HG03469 (cell line): ENCODE measurements at regions not wholly inside any gene's neighbourhood (a gene's known extent, or its start where the extent isn't known, plus 50 kb on each side); places are given as distances from the start of the nearest gene placed in this dataset.

Experiments used
- ATAC-seq: cut with Tn5 transposase; IDR thresholded peaks from one replicate; pipeline ENCODE4 v1.9.1; 2021; ENCODE audit warnings: mild to moderate bottlenecking, moderate library complexity, moderate number of reproducible peaks; ENCODE audit not compliant: unreplicated experiment

- ATAC-seq, result no peak
These were observed 805.0 kb downstream of the TBC1D22A start for GRCh38 chr22:47567126-47568090.

- ATAC-seq, result no peak
These were observed 804.0 kb downstream of the TBC1D22A start for GRCh38 chr22:47566491-47566890.

GRCh38 chr22:47565607-47566006, 803.2 kb downstream of the TBC1D22A start:
- ATAC-seq, result no peak

DNA sequence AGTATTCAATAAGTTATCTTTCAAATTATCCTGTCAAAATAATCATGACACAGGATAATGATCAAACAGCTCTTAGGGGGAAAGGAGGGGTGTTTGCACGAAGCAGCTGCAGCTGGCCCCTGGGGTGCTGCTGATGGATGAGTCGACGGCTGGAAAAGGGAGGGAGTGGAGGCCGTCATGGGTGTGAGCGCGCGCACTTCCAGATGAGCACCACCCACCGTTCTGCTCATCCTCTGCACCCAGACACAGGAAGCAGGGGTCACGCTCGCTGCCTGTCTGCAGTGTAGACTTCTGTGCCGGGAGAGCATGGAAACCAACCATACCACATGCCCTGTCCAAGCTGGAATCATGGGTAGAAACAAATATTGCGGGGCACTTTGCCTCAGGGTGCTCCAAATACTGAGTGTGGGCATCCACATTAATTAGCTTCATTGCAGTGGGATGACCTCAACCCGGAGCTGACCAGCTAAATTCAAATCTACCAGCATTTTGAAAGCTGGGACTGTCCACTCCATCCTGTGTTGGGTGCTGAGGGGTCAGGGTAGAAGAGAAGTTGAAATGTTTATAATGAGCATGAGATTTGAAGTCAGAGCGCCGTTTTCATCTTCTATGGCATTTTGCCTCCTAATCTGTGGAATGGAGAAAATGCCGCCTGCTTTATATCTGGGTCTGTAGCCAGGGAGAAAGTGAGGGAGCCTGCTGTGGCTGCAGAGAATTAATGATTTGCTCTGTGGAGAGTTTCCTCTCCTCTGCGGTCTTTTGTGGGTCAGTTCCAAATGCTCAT, 802.4 kb downstream of the TBC1D22A start:
- ATAC-seq, result no peak

- ATAC-seq, result no peak
These were observed 801.7 kb downstream of the TBC1D22A start for GRCh38 chr22:47564158-47564450.

DNA sequence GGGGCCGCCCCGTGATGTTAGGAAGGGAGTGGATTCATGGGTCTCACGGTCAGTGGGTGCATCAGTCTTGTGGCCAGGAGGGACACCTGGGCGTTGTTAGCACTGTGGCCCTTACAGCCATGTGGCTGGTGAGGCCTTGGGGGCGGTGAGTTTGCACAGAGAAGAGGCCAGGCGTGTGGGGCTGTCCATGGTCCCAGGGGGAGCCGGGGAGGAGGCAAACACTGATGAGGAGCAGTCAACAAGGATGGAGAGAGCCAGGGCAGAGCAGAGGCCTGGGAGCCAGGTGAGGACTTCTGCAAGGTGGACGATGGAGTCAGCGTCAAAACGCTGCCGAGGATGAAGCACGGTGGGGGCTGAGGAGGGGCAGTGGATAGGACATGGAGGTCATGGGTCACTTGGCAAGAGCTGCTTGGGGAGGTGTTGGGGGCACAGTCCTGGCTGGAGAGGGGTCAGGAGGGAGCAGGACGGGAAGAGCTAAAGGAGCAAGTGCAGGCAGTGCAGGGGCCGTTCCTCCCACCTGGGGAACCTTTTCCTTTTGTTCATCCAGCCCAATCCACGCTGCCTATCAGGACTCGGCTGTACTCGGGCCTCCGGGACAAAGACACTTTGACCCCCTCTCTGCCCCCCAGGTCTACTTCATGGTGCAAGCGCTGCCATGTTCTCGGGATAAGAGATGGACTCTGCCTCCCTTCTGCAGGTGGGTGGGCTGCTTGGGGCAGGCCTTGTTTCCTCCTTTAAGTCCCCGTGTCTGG, 801.1 kb downstream of the TBC1D22A start:
- no peak for ATAC-seq

- ATAC-seq, result no peak
These were observed 799.3 kb downstream of the TBC1D22A start for GRCh38 chr22:47561766-47562165.

- no peak for ATAC-seq
These were observed 798.7 kb downstream of the TBC1D22A start for GRCh38 chr22:47561115-47561675.

- no peak for ATAC-seq
These were observed 796.6 kb downstream of the TBC1D22A start for GRCh38 chr22:47558828-47559700.

- no peak for ATAC-seq
These were observed 794.0 kb downstream of the TBC1D22A start for GRCh38 chr22:47556473-47556872.

GRCh38 chr22:47553436-47553835, 791.0 kb downstream of the TBC1D22A start:
- no peak for ATAC-seq

GRCh38 chr22:47552541-47553205, 790.2 kb downstream of the TBC1D22A start:
- ATAC-seq, result no peak

GRCh38 chr22:47552024-47552423, 789.6 kb downstream of the TBC1D22A start:
- no peak for ATAC-seq

DNA sequence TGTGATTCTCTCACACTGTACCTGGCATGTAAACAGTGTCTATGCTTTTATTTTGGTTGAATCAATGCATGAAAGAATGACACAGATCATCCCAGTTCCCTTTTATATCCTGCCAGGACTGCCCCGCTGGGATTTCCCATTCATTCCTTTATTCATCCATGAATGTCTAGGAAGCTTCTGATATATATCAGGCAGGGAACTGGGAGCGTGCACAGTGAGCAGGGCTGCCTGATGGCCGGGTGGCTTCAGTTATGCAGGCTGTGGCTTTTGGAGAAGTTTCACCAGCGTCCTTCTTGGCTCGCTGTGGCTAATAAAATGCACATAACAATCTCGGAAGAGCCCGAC, 789.0 kb downstream of the TBC1D22A start:
- ATAC-seq, result no peak

DNA sequence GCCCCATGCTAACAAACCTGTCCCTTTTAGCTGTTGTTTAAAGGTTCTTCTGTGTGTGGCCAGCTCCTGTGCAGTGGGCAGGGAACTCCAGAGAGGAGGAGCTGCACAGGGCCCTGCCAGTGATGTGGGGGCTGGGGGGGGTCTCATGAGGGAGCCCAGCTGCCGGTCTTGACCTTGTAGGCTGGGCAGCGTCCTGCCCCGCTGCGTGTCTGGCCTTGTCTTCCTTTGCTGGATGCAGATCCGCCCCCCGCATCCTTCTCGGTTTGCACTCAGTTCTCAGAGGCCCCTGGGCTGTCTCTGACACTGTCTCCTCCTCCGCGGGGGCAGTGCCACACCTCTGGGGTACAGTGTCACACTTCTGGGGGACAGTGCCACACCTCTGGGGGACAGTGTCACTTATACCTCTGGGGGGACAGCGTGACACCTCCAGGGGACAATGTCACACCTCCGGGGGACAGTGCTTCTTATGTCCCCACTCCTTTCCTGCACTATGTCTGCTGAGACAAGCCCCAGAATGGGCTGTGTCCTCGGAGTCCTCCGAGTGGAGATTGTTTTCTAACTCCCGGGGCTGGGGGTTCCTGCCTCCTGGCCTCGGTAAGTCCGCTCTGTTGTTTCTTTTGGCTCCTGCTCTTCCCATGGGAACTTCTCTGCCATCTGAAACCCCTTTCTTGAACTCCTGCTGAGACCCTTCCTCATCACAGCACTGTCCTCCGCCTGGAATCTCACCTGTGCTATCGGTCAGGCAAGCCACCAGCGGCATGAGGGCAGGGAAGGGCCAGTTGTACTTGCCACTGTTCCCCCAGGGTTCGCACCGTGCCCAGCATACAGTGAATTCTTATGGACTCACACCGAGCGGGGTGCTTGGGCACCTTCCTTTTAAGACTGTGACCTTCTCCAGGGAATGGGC, 788.3 kb downstream of the TBC1D22A start:
- no peak for ATAC-seq

DNA sequence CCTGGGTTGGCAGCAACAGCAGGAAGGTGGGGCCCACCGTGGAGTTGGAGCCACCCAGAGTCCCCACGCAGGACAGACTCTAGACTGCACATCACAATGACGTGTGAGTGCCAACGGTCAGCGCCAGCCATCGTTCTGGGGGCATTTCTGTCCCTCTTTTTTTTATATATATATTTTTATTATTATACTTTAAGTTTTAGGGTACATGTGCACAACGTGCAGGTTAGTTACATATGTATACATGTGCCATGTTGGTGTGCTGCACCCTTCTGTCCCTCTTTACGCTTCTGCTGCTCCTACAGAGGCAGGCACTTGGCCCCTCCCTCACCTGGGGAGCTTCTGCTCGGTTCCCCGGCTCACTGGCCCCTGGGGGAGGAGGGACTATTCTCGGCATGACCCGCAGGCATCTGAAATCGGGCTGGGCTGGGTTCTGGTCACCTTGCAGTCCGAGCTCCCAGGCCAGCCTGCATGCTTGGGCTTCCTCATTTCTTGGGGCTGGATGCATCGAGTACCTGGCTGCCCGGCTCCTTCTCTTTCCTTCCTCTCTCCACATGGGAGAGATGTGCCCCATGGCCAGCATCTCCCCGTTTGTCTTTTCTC, 787.4 kb downstream of the TBC1D22A start:
- no peak for ATAC-seq

DNA sequence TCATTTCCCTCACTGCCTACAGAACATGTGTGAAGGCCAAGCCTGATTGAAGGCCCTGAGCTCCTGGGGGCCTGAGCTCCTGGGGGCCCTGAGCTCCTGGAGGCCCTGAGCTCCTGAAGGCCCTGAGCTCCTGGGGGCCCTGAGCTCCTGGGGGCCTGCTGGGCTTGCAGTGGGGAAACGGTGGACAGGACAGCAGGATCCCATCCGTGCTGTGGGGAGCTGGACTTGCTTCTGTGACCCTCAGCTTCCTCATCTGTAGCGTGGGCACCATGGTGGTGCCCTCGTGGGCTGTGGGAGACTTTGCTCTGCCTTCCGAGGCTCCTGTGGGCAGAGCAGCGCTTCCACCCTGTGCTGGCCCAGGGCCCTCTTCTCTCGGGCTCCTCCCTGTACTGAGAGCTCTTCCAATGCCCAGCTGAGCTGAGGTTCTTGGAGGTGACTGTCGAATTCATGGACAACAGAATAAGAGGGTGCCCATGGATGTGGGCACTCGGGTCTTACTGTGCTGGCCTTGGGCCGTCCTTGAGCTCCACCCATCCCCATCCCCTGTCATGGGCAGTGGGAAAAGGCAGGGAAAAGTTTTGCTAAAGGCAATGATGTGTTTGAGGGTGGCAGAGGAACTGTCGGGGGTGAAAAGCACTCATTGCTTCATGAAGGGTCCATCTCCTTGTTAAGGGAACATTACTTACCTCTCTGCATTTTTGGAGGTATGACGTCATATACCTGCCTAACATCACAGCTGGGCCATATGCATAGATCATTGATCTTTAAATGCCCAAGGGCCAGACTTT, 786.7 kb downstream of the TBC1D22A start:
- no peak for ATAC-seq
